ENCODE measurements at regions not wholly inside any gene's neighbourhood (a gene's known extent, or its start where the extent isn't known, plus 50 kb on each side); places are given as distances from the start of the nearest gene placed in this dataset.
A peak's percentile ranks its signal among the peaks of the same experiment; 100 is the strongest.
"Not testable (repeated sequence)": the region's sequence is repeated elsewhere in the genome, so short reads cannot be mapped to it uniquely, and the experiment has no call there.

DNA sequence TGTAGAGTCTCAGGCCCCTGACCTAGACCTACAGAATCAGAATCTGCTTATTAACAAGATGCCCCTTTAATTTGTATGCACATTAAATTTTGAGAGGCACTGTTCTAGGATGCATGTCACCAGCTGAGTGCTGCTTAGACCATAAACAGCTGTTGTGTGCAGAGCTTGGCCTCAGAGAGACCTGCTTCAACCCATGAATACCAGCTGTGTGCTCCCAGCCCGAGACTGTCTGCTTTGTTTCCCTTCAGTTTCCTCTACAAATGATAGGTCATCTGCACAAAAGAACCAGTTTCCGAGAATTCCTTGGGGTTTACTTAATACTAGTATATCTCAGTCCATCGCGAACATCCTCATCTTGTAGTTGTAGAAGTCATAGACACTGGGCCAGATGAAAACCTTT, 158.5 kb upstream of the PFN2 start:
- no peak for DNase-seq (ENCODE audit: low spot score)

DNA sequence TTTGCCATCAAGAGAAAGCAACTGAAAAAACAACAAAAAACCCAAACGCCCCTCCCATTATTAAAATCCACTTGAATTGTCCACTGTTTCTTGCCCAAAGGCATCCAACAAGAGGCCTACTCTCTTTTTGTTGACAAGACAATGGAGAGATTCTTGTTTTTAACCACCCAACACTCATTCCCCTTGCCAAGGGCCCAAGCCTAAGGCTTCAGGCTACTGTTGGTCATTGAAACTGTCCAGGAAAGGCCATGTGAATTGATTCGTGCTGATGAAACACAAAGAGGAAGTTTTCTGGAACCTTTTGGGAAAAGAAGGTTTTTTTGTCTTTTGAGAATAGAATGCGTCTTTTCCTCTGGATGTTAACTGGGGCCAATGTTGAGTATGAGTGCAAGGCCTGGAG, 157.4 kb upstream of the PFN2 start:
- peak; percentile 70 for DNase-seq (ENCODE audit: low spot score)

DNA sequence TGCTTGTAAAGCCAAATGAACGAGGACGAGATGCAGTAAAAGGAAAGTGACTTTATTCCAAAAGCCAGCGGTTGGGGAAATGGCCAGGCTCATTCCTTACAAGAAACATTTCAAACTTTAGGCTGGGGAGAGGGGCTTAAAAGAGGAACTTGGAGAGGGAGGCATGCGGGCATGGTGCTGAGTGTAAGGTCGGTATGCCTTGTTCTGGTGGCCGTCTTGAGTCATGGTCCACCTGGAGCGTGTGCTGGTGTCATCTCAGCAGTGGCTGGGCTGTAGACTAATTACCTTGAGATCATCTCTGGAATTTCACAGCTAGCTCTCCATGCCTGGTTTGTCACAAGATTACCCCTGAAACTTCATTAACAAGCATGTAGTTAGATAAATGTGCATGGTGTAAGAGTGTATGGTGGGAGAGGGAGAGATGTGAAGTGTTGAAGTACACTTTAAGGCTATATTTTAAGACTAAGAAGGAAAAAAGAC, 156.4 kb upstream of the PFN2 start:
- DNase-seq (ENCODE audit: low spot score): no peak

DNA sequence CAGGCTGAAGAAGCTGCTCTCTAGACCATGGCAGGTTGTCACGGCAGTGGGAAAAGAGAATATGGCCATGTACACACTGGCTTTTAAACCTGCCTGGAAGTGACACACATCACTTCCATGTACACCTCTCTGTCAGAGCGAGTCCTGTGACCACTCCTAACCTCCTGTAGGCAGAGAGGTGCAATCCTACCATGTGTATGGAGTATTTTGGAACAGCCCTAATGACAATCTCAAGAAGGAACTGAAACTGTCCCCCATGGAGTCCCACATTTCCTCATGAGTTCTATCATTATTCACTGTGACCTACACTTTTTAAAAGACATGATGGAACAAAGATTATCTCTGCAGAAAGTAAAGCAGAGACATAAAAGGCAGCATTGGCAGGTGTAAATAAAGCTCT, 153.4 kb upstream of the PFN2 start:
- DNase-seq (ENCODE audit: low spot score): no peak

DNA sequence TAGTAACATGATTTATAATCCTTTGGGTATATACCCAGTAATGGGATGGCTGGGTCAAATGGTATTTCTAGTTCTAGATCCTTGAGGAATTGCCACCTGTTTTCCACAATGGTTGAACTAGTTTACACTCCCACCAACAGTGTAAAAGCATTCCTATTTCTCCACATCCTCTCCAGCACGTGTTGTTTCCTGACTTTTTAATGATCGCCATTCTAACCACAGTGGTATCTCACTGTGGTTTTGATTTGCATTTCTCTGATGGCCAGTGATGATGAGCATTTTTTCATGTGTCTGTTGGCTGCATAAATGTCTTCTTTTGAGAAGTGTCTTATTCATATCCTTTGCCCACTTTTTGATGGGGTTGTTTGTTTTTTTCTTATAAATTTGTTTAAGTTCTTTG, 152.6 kb upstream of the PFN2 start:
- not testable (repeated sequence) for DNase-seq (ENCODE audit: low spot score)

DNA sequence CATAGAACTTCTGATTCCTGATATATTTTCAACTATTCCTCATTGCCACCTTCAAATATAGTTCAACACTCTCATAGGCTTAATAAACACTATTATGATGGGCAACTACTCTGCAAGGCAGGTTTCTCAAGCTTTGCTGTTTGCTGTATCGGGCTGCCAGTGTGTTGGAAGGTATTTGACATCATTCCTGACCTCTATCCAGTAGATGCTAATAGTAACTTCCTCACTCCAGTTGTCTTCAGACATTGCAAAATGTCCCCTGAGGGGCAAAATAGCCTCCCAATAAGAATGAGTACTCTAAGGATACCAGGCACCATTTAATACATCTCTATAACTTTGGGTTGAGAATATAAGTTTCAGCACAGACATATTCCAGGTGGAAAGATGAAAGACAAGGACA, 147.5 kb upstream of the PFN2 start:
- DNase-seq (ENCODE audit: low spot score): no peak

DNA sequence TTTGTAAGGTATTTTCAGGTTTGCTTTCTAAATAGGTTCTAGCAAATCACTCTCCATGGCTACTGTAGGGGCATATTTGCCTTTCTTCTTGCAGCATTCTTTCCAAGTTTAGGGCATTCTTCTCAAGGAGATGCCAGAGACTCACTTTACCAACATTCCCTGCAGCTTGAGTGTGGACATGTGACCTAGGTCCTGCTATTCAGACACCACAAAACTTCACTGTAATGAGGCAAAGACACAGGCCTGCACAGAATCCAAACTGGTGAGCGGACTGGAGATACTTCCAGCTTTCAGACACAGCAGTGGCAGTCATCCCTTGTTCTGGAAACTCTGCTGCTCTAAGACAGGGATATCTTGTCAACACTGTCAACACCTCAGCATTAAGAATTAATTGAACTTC, 146.4 kb upstream of the PFN2 start:
- no peak for DNase-seq (ENCODE audit: low spot score)

DNA sequence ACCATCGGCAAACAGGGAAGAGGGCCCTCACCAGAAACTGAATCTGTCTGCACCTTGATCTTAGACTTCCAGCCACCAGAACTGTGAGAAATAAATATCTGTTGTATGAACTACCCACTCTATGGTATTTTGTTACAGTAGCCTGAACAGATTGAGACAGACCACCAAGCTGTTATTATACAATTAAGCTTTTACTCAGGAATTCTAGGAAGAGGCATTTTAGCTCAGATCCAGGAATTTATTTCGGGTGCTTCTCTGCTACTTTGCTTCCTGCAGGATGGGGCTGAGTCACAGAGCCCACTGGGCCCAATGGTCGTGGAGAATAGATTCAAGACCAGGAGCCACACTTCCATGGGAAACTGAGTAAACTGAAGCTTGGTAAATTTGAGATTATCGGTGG, 145.5 kb upstream of the PFN2 start:
- no peak for DNase-seq (ENCODE audit: low spot score)

DNA sequence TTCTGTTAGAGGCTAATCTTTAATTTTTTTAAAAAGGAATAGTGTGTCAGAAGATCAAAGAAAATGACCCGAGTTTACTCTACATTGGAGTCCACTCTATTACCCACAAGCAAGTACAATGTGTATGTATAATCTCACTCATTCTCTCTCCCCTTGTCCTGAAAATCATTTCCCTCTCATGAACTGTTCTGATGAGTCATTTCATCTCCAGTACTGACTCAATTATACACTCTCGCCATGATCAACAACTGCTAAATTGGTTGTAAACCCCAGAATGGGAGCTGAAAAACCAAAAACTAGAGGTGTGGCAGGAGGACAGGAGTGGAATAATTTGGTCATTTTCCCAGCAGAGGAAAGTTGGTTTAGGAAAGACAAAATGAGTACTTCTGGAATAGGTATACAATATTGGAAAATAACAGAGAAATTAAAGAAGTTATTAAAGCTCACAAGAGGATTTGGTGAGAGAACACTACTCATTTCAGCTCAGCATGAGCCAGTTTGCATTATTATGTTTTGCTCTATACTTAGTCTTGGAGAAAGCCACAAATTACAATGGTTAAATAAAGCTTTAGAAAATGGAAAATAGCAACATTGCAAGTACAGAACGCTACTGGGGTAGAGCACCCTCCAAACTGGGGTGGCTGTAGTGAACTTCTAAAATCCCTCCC, 144.3 kb upstream of the PFN2 start:
- DNase-seq (ENCODE audit: low spot score): no peak

DNA sequence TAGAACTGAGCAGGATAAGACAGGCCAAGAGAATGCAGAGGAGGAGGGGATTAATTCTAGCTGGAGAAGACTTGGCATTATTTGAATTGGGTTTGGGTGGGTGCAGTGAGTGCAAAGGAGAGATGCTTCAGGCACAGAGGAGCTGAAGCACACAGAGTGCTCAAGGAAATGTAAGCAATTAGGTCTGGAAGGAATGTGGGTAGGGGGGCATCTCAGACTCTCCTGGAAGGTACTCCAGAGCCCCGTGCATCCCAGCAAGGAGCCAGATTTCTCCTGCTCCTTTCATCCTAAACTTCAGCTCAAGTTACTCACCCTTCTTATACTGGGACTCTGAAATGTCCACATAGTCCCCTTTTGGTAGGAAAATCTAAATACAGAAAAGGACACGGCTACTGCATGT, 143.6 kb upstream of the PFN2 start:
- DNase-seq (ENCODE audit: low spot score): no peak

DNA sequence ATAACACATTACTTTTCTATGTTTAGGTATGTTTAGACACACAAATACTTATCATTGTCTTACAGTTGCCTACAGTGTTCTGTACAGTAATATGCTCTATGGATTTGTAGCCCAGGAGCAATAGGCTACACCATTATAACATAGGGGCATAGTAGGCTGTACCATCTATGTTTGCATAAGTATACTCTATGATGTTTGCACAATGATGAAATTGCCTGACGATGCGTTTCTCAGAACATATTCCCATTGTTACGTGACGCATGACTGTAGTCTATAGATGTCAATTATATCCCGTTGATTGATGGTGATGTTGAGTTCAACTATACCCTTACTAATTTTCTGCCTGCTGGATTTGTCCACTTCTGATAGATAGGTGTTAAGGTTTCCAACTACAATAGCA, 139.4 kb upstream of the PFN2 start:
- DNase-seq (ENCODE audit: low spot score): no peak

DNA sequence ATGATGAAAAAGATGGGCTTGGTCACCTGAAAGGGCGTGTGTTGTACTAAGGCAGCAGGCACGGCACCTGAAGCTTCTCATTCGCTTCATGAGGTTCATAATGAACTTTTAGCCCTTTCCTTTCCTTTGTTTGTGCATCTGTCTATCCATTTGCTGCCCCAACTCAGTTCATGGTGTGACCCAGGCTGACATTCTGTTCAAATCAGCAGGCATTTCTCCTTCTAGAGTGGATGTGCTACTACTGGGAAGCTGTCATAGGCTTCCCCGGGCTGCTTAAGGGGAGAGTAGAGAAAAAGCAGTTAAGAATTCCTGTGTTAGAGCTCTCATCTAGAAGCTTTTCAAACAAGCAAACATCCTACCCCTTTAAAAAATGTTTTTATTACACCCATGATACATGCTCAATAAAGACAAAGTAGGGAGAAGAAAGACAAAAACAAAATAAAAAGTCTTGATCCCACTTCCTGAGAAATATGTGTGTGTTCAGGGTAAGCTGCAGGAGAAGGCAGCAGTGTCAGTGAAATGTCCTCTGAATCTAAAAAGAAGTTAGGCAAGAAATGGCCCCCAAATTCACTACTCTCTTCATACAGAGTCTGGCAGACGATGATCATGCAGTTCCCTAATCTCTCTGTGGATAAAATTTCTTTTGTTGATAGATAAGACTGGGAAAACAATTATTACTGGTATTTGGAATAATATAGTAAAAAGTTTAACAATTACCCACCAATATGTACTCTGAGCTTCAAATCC, 136.9 kb upstream of the PFN2 start:
- no peak for DNase-seq (ENCODE audit: low spot score)

DNA sequence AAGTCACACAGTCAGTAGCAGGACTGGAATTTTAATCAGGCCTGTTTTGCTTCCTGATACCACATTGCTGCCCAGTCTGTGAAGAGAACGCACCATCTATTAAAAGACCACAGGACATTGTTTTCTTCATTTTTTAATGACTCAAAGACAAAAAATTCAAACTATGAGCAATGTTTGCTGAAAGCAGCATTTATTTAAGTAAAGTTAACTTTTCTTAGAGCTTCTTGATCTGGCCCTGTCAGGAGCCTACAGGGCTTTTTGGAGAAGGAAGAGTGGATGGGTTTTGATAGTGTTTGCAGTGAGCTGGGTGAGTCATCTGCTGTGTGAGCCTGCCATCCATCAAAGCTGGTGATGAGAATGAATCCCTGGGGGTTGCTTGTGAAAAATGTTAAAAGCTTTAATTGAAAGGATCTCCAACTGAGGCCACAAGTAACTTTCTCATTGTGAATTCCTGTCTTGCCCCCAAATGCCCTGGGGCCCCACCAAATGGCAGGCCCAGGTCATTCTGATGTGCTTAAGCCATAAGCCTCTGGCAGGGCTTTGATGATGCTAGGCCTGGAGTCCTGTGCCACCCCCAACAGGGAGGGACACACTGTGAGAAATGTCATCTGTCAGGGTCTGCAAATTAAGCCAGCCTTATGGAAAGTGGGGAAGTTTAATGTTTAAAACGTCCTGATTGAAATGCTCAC, 136.2 kb upstream of the PFN2 start:
- DNase-seq (ENCODE audit: low spot score): no peak

DNA sequence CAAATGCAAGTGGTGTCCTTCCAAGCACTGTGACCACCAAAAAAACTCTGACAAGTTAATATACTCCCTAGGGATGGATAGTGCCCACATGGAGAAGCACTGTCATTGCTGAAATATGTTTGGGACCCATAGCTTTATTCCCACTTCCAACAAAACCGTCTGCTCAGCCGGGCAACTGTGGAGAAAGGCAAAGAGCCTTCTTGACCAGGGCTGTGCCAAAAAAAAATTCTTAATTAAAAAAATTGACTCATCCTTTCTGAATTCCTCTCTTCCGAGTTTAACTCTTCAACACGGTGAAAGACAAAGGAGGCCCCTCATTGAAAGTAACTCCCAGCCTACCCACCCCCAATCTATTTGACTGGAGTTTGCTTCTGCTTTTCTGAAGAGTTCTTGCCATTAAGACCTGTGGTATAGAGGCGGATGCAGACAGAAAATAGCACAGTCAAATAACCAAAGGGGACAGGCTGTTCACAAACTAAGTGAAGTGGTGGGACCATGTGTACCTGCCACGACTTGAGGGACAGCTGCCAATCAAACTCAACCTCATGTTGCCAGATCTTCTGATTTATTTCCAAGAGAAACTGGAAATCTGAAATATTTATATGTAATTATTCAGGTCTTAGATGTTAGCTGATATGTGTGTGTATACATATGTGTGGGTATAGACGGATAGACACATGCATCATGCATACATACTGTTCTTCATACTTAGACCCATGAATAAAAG, 135.4 kb upstream of the PFN2 start:
- DNase-seq (ENCODE audit: low spot score): no peak

DNA sequence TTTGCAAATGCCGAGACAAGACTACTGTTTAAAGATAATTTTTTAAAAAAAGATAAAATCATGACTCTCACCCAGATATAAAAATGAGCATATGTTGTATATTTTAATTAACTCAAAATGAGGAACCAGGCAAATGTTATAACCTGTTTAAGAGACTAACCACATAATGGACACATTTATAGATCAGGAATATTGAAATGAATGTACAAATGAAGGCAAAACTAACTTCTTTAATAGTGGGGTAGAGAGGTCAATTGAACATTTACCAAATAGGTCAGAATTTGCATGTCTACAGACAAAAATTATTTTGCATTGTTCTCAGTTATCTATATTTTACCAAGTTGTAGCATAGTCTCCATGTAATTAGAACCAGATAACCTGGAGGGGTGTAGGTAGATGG, 134.3 kb upstream of the PFN2 start:
- DNase-seq (ENCODE audit: low spot score): no peak

DNA sequence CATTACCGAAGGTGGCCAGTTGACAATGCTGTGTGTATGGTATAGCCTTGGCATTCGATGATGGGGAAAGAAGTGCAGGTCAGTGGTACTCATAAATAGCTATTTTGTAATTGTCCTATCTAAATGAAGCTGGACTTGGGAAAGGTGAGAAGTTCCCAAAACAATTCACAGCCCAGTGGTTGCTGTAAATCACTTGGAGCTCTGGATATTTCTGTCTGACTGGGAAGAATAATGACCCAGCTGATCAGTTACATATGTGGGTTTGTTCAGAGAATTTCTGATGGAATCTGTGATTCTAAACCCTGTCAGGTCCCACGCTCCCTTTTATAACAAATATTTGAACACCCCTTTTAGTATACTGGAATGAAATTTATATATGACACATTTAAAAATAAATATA, 133.9 kb upstream of the PFN2 start:
- no peak for DNase-seq (ENCODE audit: low spot score)

DNA sequence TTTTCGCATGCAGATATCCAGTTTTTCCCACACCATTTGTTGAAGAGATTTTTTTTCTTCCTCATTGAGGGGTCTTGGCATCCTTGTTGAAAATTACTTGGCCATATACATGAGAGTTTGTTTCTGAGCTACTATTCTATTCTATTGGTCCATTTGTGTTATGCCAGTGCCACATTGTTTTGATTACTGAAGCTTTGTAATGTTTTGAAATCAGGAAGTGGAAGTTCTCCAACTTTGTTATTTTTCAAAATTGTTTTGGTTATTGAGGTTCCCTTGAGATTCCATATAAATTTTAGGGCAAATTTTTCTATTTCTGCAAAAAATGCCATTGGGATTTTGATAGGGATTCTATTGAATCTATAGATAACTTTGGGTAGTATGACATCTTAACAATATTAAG, 130.3 kb upstream of the PFN2 start:
- DNase-seq (ENCODE audit: low spot score): no peak

DNA sequence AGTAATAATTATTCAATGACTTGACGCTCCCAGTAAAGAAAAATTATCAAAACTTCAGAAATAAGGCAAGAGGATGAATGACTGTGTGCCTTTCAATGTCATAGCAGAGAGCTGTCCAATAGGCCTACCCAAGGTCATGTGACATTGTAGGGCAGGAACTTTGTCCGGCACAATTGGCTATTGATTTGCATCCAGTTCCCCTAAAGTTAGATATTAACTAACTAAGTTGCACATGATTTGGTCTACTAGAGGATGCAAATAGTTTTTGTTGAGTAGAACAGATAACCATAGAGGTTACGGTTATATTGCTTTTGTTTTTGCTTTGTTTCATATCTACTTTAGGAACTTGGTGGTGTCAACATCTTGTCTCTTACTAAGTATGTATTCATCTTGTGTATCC, 127.9 kb upstream of the PFN2 start:
- no peak for DNase-seq (ENCODE audit: low spot score)

DNA sequence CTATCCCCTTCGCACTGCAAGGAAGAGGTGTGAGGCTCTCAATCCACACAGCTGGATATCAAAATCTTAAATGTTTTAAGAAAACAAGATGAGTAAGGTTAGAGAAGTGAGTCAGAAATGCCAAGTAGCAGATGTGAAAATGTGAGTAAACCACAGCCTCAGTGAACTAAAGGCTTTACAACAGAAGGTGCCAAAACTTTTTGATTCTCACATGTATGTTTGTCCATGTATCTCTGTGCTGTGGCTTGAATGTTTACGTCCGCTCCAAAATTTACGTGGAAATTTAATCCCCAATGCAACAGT, 126.8 kb upstream of the PFN2 start:
- no peak for DNase-seq (ENCODE audit: low spot score)

DNA sequence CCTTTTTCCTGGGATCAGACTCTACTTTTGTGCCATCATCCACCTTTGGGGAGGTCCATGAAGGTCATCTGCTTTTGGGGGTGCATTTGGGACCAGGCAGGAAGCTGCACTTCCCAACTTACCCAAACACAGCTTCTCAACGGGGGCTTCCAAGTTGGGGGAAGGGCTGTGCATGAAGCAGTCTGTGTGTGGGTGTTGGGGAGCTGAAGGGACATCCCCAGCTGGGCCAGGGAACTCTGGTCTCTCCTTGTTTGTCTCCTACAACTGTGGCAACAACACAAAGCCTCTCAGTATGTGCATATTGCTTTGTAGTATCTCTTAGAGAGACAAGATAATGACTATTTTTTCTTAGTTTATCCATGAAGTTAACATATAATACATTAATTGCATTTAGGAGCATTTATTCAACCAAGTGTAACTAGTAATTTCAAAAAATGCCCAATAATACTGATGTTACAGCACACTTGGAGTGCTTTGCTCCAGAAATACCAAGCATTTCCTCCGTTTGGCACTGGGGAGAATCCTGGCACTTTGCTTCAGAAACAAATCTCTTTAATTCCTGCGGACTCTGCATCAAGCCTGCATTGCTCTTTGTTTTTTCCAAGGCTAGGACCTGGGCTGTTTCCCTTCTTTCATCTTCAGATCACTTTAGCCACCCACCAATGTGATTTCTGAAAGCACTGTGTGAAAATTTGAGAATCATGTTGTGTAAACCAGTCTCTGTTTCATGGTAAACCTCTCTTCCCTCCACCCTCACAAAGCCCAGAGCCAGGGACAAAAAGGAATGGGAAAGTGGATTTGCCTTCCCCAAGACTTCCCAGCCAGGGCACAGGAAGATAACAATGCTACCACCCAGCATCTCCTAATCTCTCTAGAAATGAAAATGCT, 126.2 kb upstream of the PFN2 start:
- DNase-seq (ENCODE audit: low spot score): no peak

DNA sequence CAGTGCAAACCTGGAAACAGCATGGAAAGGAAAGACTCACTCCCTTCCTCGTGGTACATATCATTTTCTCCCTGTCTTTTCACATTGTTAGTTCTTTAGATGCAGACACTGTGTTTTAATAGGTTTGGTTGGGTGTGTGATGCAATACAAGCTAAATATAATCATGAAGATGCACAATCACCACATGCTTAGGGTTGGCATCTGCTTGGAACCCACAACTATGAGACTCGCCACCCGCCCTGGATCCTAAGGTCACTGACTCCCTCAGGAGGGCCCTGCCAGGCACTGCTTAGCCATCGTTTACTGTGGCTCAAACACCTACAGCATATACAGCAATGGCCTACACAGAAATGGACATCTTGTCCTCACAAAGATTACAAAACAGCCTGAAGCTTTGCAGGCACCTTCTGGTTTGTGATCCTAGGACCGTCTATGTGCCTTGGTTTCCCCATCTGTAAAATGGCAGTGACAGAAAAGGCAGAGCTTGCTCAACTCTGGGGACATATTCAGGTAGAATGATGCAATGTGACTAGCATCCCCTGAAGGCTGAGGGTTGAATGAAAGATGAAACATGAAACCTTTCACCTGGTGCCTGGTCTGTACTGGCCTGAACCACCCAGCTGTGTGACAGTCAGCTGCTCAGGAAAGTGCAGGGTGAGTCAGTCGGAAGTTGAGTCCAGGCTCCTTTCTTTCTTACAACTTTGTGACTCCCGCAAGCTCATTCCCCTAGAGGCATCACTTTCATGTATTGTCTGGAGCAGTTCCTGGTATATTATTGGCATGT, 123.6 kb upstream of the PFN2 start:
- DNase-seq (ENCODE audit: low spot score): no peak
